Liver (tissue), 8 donors: ENCODE measurements at regions not wholly inside any gene's neighbourhood (a gene's known extent, or its start where the extent isn't known, plus 50 kb on each side); places are given as distances from the start of the nearest gene placed in this dataset.

ENCODE experiments used
- DNase-seq: peaks from one replicate; pipeline ENCODE4 v3.0.0-alpha.2; 2017; ENCODE audit warnings: low spot score
- H3K27ac ChIP-seq, 2 donors: one replicate each; pipeline ENCODE4 v1.7.0; 2013; ENCODE audit warnings: inconsistent platforms in 2 of 2, low read length in 2 of 2, control low read depth in 1 of 2, low read depth in 1 of 2, mild to moderate bottlenecking in 1 of 2
- H3K27me3 ChIP-seq, 4 donors: one replicate each; pipeline versions ENCODE4 v1.6.1 to v1.7.0; 2013; ENCODE audit warnings: low read length in 3 of 4, inconsistent platforms in 1 of 4, mild to moderate bottlenecking in 1 of 4, moderate library complexity in 1 of 4; ENCODE audit not compliant: control insufficient read depth in 4 of 4, insufficient read depth in 4 of 4
- H3K36me3 ChIP-seq, 4 donors: one replicate each; pipeline versions ENCODE4 v1.6.1 to v1.7.0; 2013; ENCODE audit warnings: low read length in 3 of 4, mild to moderate bottlenecking in 3 of 4, low read depth in 1 of 4, moderate library complexity in 1 of 4; ENCODE audit not compliant: control insufficient read depth in 4 of 4, insufficient read depth in 3 of 4
- H3K4me1 ChIP-seq, 4 donors: one replicate each; pipeline versions ENCODE4 v1.6.1 to v1.7.0; 2013; ENCODE audit warnings: low read length in 3 of 4, mild to moderate bottlenecking in 3 of 4, moderate library complexity in 1 of 4; ENCODE audit not compliant: control insufficient read depth in 4 of 4, insufficient read depth in 4 of 4
- H3K4me3 ChIP-seq, 3 donors: one replicate each; pipeline versions ENCODE4 v1.6.1 to v1.7.0; 2013; ENCODE audit warnings: low read length in 3 of 3, control low read depth in 1 of 3, low read depth in 1 of 3, mild to moderate bottlenecking in 1 of 3
- H3K9ac ChIP-seq, 2 donors: one replicate each; pipeline ENCODE4 v1.7.0; 2013; ENCODE audit warnings: low read length in 2 of 2, mild to moderate bottlenecking in 2 of 2, moderate library complexity in 2 of 2, control low read depth in 1 of 2, low read depth in 1 of 2
- H3K9me3 ChIP-seq, 4 donors: one replicate each; pipeline versions ENCODE4 v1.6.1 to v1.7.0; 2013; ENCODE audit warnings: low read length in 3 of 4; ENCODE audit not compliant: control insufficient read depth in 4 of 4
- CTCF ChIP-seq: fragments of 150-350 bp; IDR thresholded peaks from 2 replicates; pipeline ENCODE4 v1.5.1; 2017; ENCODE audit warnings: improper control_type of control experiment, low read depth, low read length; ENCODE audit not compliant: missing input control
- EGR1 ChIP-seq, 2 donors: IDR thresholded peaks; 2 replicates each; pipeline ENCODE4 v1.6.1; 2016 to 2018; ENCODE audit warnings: antibody characterized with exemption in 2 of 2, low read depth in 2 of 2
- FOXA1 ChIP-seq: IDR thresholded peaks from 2 replicates; pipeline ENCODE4 v1.6.1; 2016; ENCODE audit warnings: antibody characterized with exemption
- FOXA2 ChIP-seq: IDR thresholded peaks from 2 replicates; pipeline ENCODE4 v1.6.1; 2016; ENCODE audit warnings: antibody characterized with exemption
- GABPA ChIP-seq, 2 donors: IDR thresholded peaks in 1 of 2; conservative IDR thresholded peaks in 1 of 2; 2 replicates each; pipeline ENCODE4 v1.6.1; 2016; ENCODE audit warnings: antibody characterized with exemption in 2 of 2, mild to moderate bottlenecking in 1 of 2, moderate library complexity in 1 of 2
- HNF4A ChIP-seq, 2 donors: conservative IDR thresholded peaks; 2 replicates each; pipeline ENCODE4 v1.6.1; 2016; ENCODE audit warnings: antibody characterized with exemption in 2 of 2, mild to moderate bottlenecking in 2 of 2
- HNF4G ChIP-seq: IDR thresholded peaks from 2 replicates; pipeline ENCODE4 v1.6.1; 2016; ENCODE audit warnings: antibody characterized with exemption
- JUND ChIP-seq, 2 donors: IDR thresholded peaks; 2 replicates each; pipeline ENCODE4 v1.6.1; 2016; ENCODE audit warnings: antibody characterized with exemption in 2 of 2
- NR2F2 ChIP-seq: IDR thresholded peaks from 2 replicates; pipeline ENCODE4 v1.6.1; 2016; ENCODE audit warnings: antibody characterized with exemption
- RAD21 ChIP-seq, 2 donors: IDR thresholded peaks; 2 replicates each; pipeline ENCODE4 v1.6.1; 2016; ENCODE audit warnings: antibody characterized with exemption in 2 of 2, mild to moderate bottlenecking in 2 of 2
- REST ChIP-seq: IDR thresholded peaks from 2 replicates; pipeline ENCODE4 v1.6.1; 2016; ENCODE audit warnings: antibody characterized with exemption, mild to moderate bottlenecking
- RXRA ChIP-seq, 2 donors: IDR thresholded peaks; 2 replicates each; pipeline ENCODE4 v1.6.1; 2017 to 2018; ENCODE audit warnings: antibody characterized with exemption in 2 of 2, mild to moderate bottlenecking in 1 of 2
- SP1 ChIP-seq: IDR thresholded peaks from 2 replicates; pipeline ENCODE4 v1.6.1; 2018; ENCODE audit warnings: antibody characterized with exemption, mild to moderate bottlenecking
- TAF1 ChIP-seq: conservative IDR thresholded peaks from 2 replicates; pipeline ENCODE4 v1.6.1; 2016; ENCODE audit warnings: antibody characterized with exemption, mild to moderate bottlenecking
- YY1 ChIP-seq: IDR thresholded peaks from 2 replicates; pipeline ENCODE4 v1.6.1; 2016; ENCODE audit warnings: antibody characterized with exemption, mild to moderate bottlenecking
- WGBS: extraction: QIAGEN DNeasy Blood & Tissue Kit; methylation state at CpG from one replicate; pipeline ENCODE4 v1.1.7; 2013; 5-methylcytosine and 5-hydroxymethylcytosine counted together
- TF ChIP-seq, protein P1 (sequence below): IDR thresholded peaks from 2 replicates; pipeline ENCODE4 v1.6.1; 2016; ENCODE audit warnings: antibody characterized with exemption
- TF ChIP-seq, protein P2 (sequence below): IDR thresholded peaks from 2 replicates; pipeline ENCODE4 v1.6.1; 2016; ENCODE audit warnings: antibody characterized with exemption
- donor health status: healthy.
- donor health status: healthy.
- donor health status: healthy.
- donor health status: healthy.
- donor health status: healthy.

- DNase-seq: no peak
- no peak for TF ChIP-seq RAD21 (IDR thresholded peaks at IDR 0.05)
- TF ChIP-seq FOXA2: no peak
- TF ChIP-seq HNF4G: no peak
- no peak for TF ChIP-seq JUND (IDR thresholded peaks at IDR 0.05)
- no peak for TF ChIP-seq NR2F2
- TF ChIP-seq, protein P1, sequence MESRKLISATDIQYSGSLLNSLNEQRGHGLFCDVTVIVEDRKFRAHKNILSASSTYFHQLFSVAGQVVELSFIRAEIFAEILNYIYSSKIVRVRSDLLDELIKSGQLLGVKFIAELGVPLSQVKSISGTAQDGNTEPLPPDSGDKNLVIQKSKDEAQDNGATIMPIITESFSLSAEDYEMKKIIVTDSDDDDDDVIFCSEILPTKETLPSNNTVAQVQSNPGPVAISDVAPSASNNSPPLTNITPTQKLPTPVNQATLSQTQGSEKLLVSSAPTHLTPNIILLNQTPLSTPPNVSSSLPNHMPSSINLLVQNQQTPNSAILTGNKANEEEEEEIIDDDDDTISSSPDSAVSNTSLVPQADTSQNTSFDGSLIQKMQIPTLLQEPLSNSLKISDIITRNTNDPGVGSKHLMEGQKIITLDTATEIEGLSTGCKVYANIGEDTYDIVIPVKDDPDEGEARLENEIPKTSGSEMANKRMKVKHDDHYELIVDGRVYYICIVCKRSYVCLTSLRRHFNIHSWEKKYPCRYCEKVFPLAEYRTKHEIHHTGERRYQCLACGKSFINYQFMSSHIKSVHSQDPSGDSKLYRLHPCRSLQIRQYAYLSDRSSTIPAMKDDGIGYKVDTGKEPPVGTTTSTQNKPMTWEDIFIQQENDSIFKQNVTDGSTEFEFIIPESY: no peak
- TF ChIP-seq RXRA (IDR thresholded peaks at IDR 0.05): no peak
- TF ChIP-seq TAF1: no peak
- TF ChIP-seq YY1: no peak
- TF ChIP-seq HNF4A (conservative IDR thresholded peaks at IDR 0.05): no peak
- H3K4me1 ChIP-seq: no peaks in the 10 kb centered on the region
- no peaks in the 10 kb centered on the region for H3K9me3 ChIP-seq
- no peaks in the 10 kb centered on the region for H3K27me3 ChIP-seq
- no peaks in the 10 kb centered on the region for H3K36me3 ChIP-seq
- no peak overlapping the region for H3K27ac ChIP-seq
- no peak overlapping the region for H3K4me3 ChIP-seq
- H3K9ac ChIP-seq: no peak overlapping the region
- WGBS: 80% methylated on average over 4 of the region's 4 CpGs
Measured at GRCh38 chr13:26469602-26470001, 87.9 kb upstream of the WASF3 start.

DNA sequence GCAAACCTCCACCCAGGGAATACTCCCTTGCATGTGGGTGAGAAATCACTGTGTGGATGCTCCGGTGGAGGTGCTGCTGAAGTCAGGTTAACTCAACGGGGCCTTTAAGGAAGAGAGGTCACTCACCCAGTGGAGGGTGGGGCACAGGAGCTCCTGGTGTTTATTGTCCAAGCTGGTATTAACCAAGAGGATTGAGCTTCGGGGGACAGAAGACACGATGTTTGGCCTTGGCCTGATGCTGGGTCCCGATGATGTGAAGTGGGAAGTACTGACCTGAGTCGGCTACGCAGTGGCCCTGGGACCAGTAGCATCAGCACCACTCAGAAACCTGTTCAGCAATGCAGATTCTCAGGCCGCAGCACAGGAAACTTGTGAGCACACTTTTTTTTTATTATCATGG, 85.7 kb upstream of the WASF3 start:
- TF ChIP-seq REST: no peak
- TF ChIP-seq HNF4A (conservative IDR thresholded peaks at IDR 0.05): no peak
- no peak for TF ChIP-seq HNF4G
- TF ChIP-seq EGR1 (IDR thresholded peaks at IDR 0.05; ENCODE audit: low read depth in 2 of 2): no peak
- no peak for TF ChIP-seq FOXA1
- TF ChIP-seq CTCF: no peak
- TF ChIP-seq SP1: no peak
- TF ChIP-seq TAF1: no peak
- no peak for TF ChIP-seq RXRA (IDR thresholded peaks at IDR 0.05)
- no peak for TF ChIP-seq GABPA (IDR thresholded peaks at IDR 0.05 in 1 of 2, conservative IDR thresholded peaks at IDR 0.05 in 1 of 2)
- TF ChIP-seq, protein P2, sequence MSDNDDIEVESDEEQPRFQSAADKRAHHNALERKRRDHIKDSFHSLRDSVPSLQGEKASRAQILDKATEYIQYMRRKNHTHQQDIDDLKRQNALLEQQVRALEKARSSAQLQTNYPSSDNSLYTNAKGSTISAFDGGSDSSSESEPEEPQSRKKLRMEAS: no peak
- no peak for TF ChIP-seq RAD21 (IDR thresholded peaks at IDR 0.05)
- TF ChIP-seq FOXA2: no peak
- Histone ChIP-seq H3K9me3 (no peaks in the 10 kb centered on the region), H3K36me3 (no peaks in the 10 kb centered on the region), H3K9ac (no peak overlapping the region), H3K27me3 (no peaks in the 10 kb centered on the region), H3K4me3 (no peak overlapping the region), H3K4me1 (peaks cover 0 to 14% (median under 1%) of the 10 kb centered on the region in 4 donors), H3K27ac (no peak overlapping the region)
- WGBS: 86% methylated on average over 8 of the region's 8 CpGs
- no peak for DNase-seq
